B cell (primary cell): ENCODE measurements at regions not wholly inside any gene's neighbourhood (a gene's known extent, or its start where the extent isn't known, plus 50 kb on each side); places are given as distances from the start of the nearest gene placed in this dataset.

Source experiments
- EZH2 ChIP-seq: IDR thresholded peaks from 2 replicates; pipeline ENCODE4 v1.6.1; 2012; ENCODE audit warnings: borderline replicate concordance, low read depth, mild to moderate bottlenecking, moderate library complexity, low read length; ENCODE audit not compliant: insufficient read depth, poor library complexity, severe bottlenecking
- TF ChIP-seq, protein P1 (sequence below): fragments of 200-600 bp; IDR thresholded peaks from one replicate; pipeline ENCODE4 v1.8.0; 2022; ENCODE audit warnings: antibody characterized with exemption, mild to moderate bottlenecking

- no peak for TF ChIP-seq EZH2
- TF ChIP-seq, protein P1, sequence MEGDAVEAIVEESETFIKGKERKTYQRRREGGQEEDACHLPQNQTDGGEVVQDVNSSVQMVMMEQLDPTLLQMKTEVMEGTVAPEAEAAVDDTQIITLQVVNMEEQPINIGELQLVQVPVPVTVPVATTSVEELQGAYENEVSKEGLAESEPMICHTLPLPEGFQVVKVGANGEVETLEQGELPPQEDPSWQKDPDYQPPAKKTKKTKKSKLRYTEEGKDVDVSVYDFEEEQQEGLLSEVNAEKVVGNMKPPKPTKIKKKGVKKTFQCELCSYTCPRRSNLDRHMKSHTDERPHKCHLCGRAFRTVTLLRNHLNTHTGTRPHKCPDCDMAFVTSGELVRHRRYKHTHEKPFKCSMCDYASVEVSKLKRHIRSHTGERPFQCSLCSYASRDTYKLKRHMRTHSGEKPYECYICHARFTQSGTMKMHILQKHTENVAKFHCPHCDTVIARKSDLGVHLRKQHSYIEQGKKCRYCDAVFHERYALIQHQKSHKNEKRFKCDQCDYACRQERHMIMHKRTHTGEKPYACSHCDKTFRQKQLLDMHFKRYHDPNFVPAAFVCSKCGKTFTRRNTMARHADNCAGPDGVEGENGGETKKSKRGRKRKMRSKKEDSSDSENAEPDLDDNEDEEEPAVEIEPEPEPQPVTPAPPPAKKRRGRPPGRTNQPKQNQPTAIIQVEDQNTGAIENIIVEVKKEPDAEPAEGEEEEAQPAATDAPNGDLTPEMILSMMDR, result no peak
Measured at GRCh38 chr15:93562395-93563123, 473.5 kb upstream of the RGMA start.
